NK-92 treated with Interleukin-12 subunit alpha and Interleukin-12 subunit beta, amount 100 ng/mL, for 24 hours (cell line): ENCODE measurements at regions not wholly inside any gene's neighbourhood (a gene's known extent, or its start where the extent isn't known, plus 50 kb on each side); places are given as distances from the start of the nearest gene placed in this dataset.

Experiments used
- DNase-seq: peaks from one replicate; lab custom pipeline; 2025; lab: John Stamatoyannopoulos, UW

GRCh38 chr14:22337938-22338337, 251.1 kb downstream of the DAD1 start:
- DNase-seq = no peak

- no peak for DNase-seq
Measured at GRCh38 chr14:22337521-22337920, 251.5 kb downstream of the DAD1 start.

GRCh38 chr14:22336031-22336430, 253.0 kb downstream of the DAD1 start:
- DNase-seq = no peak

- no peak for DNase-seq
Measured at GRCh38 chr14:22334627-22335026, 254.4 kb downstream of the DAD1 start.

- no peak for DNase-seq
Measured at GRCh38 chr14:22334275-22334577, 254.8 kb downstream of the DAD1 start.

- DNase-seq = peak; percentile 27
Measured at GRCh38 chr14:22333422-22334274, 255.4 kb downstream of the DAD1 start.

- DNase-seq = no peak
Measured at GRCh38 chr14:22332686-22333421, 256.2 kb downstream of the DAD1 start.

GRCh38 chr14:22329371-22329770, 259.7 kb downstream of the DAD1 start:
- DNase-seq = no peak

GRCh38 chr14:22325676-22326400, 263.2 kb downstream of the DAD1 start:
- no peak for DNase-seq

GRCh38 chr14:22320362-22320750, 268.7 kb downstream of the DAD1 start:
- DNase-seq = no peak

- DNase-seq = peak; percentile 15
Measured at GRCh38 chr14:22319526-22320361, 269.3 kb downstream of the DAD1 start.

- DNase-seq = no peak
Measured at GRCh38 chr14:22318951-22319350, 270.1 kb downstream of the DAD1 start.

GRCh38 chr14:22316473-22316872, 272.6 kb downstream of the DAD1 start:
- DNase-seq = no peak

GRCh38 chr14:22315336-22315735, 273.7 kb downstream of the DAD1 start:
- no peak for DNase-seq

- peak; percentile 3 for DNase-seq
Measured at GRCh38 chr14:22314183-22314820, 274.7 kb downstream of the DAD1 start.

- no peak for DNase-seq
Measured at GRCh38 chr14:22313172-22313801, 275.7 kb downstream of the DAD1 start.

GRCh38 chr14:22311636-22312035, 277.4 kb downstream of the DAD1 start:
- no peak for DNase-seq

- DNase-seq = no peak
Measured at GRCh38 chr14:22305607-22306006, 283.4 kb downstream of the DAD1 start.

- DNase-seq = no peak
Measured at GRCh38 chr14:22304326-22304725, 284.7 kb downstream of the DAD1 start.

GRCh38 chr14:22303589-22304195, 285.3 kb downstream of the DAD1 start:
- no peak for DNase-seq

GRCh38 chr14:22300646-22301045, 288.4 kb downstream of the DAD1 start:
- no peak for DNase-seq
